Caki2 (cell line): ENCODE measurements at regions not wholly inside any gene's neighbourhood (a gene's known extent, or its start where the extent isn't known, plus 50 kb on each side); places are given as distances from the start of the nearest gene placed in this dataset.

ENCODE experiments used
- DNase-seq: peaks from one replicate; pipeline ENCODE4 v3.0.0-alpha.2; 2015; ENCODE audit warnings: low read depth
- in situ Hi-C: cut with HindIII; loops from 2 replicates; pipeline ENCODE4 v1.10.0; 2016; ENCODE audit warnings: low sequenced_read_pairs, low pct_unique_long_range_greater_than_20kb, mixed read lengths

DNA sequence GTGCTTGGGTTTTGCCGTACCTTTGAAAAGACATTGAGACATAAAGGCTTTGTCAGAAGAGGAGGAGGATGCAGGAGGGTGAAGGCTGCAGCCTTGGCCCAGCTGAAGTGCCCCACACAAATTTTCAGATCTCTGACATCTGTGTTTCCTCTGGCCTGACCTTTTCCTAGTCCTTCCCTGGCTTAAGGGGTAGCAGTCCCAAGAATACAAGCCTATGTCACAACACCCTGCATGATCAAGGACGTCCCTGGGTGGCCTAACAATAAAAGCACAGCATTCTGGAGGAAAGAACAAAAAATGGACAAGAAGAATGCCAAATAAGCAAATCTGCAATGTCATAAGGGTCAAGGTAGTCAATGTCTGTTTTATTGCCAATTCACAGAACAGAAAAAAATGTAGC lies 80.8 kb upstream of the FAM9C start:
- in situ Hi-C loops, result no loop called here
- no peak for DNase-seq

GRCh38 chrX:13123857-13124345 lies 79.5 kb upstream of the FAM9C start:
- in situ Hi-C loops, result no loop called here
- no peak for DNase-seq

DNA sequence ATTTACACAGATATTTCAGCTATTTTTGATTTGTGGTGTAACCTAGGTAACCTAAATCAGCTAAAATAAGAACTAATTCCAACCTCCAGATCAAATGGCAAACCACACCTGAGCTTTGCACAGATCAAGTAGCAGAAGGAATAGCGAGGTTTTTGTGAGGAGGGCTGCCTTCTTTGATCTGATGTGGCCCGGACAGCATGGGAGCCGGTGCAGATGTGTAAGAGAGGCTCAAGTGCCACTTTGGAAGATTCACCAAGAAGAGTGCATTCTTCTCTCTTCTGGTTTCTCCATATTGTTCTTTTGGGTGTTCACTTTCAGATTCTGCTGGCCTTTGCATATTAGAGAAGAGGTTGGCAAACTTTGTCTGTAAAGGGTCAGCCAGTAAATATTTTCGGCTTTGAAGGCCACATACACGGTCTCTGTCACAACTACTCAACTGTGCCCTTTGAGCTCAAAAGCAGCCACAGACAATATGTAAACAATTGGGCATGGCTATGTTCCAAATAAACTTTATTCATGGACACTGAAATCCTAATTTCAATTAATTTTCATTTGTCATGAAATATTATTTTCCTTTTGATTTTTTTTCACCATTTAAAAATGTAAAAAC lies 78.9 kb upstream of the FAM9C start:
- in situ Hi-C loops, result no loop called here
- DNase-seq, result no peak

GRCh38 chrX:13121020-13121555 lies 76.7 kb upstream of the FAM9C start:
- no peak for DNase-seq
- in situ Hi-C loops, result no loop called here

GRCh38 chrX:13120017-13120416 lies 75.6 kb upstream of the FAM9C start:
- no peak for DNase-seq
- in situ Hi-C loops, result no loop called here

DNA sequence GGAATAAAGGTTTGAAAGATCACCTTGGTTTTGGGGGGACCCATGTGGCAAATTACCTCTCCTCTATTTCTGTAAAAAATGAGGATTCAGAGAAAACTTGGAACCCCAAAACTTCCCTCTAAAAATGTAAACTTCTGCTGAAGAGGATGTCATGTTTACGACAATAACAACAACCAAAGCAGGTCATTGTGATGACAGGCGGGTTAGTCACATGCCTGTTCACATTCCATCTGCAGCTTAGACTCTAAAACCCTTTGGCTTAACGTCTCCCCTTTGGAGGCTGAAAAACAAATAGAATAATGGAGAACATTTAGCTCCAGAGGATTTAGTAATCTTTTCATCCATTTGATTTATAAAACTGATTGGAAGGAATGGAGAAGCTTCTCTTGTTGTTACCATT lies 75.0 kb upstream of the FAM9C start:
- DNase-seq, result no peak
- in situ Hi-C loops, result no loop called here

GRCh38 chrX:13115146-13115855 lies 70.9 kb upstream of the FAM9C start:
- DNase-seq, result no peak
- in situ Hi-C loops, result no loop called here

DNA sequence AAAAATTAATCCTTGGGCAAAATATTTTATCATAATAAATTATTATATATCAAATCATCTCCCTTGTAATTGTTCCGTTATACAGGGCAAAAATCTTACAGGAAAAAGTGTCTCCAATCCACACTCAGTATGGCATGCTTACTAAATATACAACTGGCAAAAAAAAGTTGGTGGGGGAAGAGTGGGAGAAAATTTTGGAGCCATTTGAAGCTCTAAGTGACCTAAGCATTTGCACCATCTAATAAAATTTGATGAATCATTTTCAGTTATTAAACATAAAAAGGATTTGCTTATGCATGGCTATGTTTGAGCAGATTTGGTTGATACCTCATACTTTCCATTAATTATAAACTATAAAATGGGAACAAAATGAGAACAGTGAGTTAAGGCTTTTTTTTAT lies 68.1 kb upstream of the FAM9C start:
- DNase-seq, result no peak
- in situ Hi-C loops, result no loop called here

GRCh38 chrX:13110433-13111324 lies 66.3 kb upstream of the FAM9C start:
- in situ Hi-C loops, result no loop called here
- DNase-seq, result peak; percentile 73

- in situ Hi-C loops, result no loop called here
These were observed 65.4 kb upstream of the FAM9C start for GRCh38 chrX:13109817-13110216.

DNA sequence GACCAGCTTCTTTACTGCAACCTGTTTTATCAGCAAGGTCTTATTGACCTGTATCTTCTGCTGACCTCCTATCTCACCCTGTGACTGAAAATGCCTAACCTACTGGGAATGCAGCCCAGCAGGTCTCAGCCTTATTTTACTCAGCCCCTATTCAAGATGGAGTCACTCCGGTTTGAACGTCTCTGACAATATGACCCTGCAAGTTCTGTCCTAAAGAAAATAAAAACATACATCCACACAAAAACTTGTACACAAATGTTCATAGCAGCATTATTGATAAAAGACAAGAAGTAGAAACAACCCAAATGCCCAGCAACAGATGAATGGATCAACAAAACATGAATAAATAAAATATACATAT lies 59.5 kb upstream of the FAM9C start:
- in situ Hi-C loops, result no loop called here
- no peak for DNase-seq

More at GRCh38 chrX:13109817-13110216, 65.4 kb upstream of the FAM9C start:
- DNase-seq, result no peak

- in situ Hi-C loops, result no loop called here
- no peak for DNase-seq
These were observed 58.9 kb upstream of the FAM9C start for GRCh38 chrX:13103188-13103913.

- no peak for DNase-seq
- in situ Hi-C loops, result no loop called here
These were observed 58.2 kb upstream of the FAM9C start for GRCh38 chrX:13102636-13103035.

DNA sequence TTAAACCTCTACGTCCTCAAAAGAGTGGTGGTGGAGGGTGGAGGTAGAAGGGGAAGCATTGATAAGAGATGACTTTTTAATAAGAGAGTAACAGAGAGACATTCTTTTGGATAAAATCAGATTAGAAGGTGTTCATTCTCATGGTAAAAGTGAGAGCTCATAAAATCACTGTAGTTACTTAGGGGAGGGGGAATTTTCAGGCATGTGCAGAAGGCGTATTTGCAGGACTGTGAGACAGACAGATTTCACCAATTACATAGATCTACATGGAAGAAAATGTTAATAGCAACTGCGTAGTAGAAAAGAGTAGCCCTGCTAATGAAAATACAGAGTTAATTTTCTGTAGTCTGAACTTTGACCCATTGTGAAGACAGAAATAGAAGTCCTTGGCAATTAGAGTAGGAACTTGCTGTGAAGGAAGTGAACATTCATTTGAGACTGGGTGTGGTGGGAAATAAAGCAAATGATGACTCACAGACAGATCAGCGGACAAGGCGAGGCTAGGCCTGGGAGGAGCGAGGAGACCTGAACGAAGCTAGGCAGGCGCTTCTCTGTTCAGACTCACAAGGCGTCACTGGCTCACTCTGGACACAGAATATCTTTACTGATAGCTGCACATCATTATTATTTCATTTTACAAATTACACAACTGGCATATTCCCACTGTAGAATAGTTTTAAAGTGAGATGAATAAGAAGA lies 57.2 kb upstream of the FAM9C start:
- in situ Hi-C loops, result no loop called here

DNA sequence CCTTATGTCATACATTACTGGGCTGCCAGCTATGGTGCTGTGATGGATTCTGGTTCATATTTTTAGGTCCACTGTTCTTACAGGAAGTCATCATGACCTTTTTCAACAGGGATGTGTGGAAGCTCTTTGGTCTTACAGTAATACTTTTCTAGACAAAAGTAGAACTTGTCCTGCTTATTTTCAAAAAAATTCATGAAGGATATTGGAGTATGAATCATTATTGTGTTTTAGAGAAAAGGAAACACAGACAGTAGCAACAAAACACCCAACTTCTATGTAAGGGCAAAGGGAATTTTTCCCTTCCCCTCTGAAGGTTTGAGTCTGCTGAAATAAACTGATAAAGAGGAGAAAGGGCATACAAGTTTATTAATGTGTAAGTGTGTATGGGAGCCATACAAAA lies 54.7 kb upstream of the FAM9C start:
- in situ Hi-C loops, result no loop called here
- DNase-seq, result no peak

More for the DNA sequence above, 57.2 kb upstream of the FAM9C start:
- DNase-seq, result peak; percentile 72

GRCh38 chrX:13096728-13097127 lies 52.3 kb upstream of the FAM9C start:
- DNase-seq, result no peak
- in situ Hi-C loops, result no loop called here

GRCh38 chrX:13094828-13095341 lies 50.5 kb upstream of the FAM9C start:
- in situ Hi-C loops, result no loop called here
- DNase-seq, result no peak

GRCh38 chrX:13094374-13094773 lies 50.0 kb upstream of the FAM9C start:
- DNase-seq, result no peak
- in situ Hi-C loops, result no loop called here
